ENCODE measurements at regions not wholly inside any gene's neighbourhood (a gene's known extent, or its start where the extent isn't known, plus 50 kb on each side); places are given as distances from the start of the nearest gene placed in this dataset.

DNA sequence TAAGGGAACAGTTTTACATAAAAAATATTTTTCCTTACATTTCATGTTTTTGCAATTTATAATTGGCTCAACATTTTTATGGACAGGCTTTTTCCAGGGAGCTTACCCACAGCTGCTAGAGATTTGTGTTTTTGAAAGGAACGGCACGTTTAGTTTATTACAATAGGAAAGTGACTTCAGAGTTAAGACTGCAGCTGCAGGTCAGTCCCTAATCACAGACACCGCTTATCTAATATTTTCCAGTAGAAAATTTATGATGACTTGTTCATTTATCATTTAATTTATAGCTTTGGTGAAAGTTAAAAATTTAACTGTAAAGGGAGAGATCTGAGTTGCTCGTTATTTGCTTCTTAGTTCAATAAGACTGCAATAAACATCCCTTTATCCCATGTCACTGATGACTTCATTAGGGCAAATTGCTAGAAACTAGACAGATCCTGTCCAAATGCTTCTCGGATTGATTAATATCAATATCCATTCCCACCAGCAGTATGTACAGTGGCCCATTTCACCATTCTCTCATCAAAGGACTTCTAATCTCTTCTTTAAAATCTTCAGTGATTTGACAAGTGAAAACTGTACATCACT is 97.0 kb upstream of the ODAD2 start:
- TF ChIP-seq TAF1 (IDR thresholded peaks at IDR 0.05; ENCODE audit: low read depth), result no peak
- no peak for TF ChIP-seq EZH2 (IDR thresholded peaks at IDR 0.05; ENCODE audit: borderline replicate concordance, insufficient read depth, low read length, poor library complexity, severe bottlenecking)
- TF ChIP-seq MXI1 (conservative IDR thresholded peaks at IDR 0.05; ENCODE audit: poor library complexity, severe bottlenecking), result no peak
- TF ChIP-seq, protein P1, sequence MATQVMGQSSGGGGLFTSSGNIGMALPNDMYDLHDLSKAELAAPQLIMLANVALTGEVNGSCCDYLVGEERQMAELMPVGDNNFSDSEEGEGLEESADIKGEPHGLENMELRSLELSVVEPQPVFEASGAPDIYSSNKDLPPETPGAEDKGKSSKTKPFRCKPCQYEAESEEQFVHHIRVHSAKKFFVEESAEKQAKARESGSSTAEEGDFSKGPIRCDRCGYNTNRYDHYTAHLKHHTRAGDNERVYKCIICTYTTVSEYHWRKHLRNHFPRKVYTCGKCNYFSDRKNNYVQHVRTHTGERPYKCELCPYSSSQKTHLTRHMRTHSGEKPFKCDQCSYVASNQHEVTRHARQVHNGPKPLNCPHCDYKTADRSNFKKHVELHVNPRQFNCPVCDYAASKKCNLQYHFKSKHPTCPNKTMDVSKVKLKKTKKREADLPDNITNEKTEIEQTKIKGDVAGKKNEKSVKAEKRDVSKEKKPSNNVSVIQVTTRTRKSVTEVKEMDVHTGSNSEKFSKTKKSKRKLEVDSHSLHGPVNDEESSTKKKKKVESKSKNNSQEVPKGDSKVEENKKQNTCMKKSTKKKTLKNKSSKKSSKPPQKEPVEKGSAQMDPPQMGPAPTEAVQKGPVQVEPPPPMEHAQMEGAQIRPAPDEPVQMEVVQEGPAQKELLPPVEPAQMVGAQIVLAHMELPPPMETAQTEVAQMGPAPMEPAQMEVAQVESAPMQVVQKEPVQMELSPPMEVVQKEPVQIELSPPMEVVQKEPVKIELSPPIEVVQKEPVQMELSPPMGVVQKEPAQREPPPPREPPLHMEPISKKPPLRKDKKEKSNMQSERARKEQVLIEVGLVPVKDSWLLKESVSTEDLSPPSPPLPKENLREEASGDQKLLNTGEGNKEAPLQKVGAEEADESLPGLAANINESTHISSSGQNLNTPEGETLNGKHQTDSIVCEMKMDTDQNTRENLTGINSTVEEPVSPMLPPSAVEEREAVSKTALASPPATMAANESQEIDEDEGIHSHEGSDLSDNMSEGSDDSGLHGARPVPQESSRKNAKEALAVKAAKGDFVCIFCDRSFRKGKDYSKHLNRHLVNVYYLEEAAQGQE (IDR thresholded peaks at IDR 0.05; ENCODE audit: borderline replicate concordance), result no peak
- Histone ChIP-seq H3K4me3 (ENCODE audit: low read length) (no peak overlapping the region), H3K27ac (ENCODE audit: low read length) (no peak overlapping the region), H3F3A (ENCODE audit: insufficient read depth, low read length, poor library complexity, severe bottlenecking) (no peaks in the 10 kb centered on the region), H3K4me2 (ENCODE audit: low read length) (no peak overlapping the region), H3K9me3 (ENCODE audit: low read length) (no peaks in the 10 kb centered on the region), H3K9ac (ENCODE audit: low read length) (no peak overlapping the region), H2AFZ (ENCODE audit: low read depth, low read length) (no peak overlapping the region), H3K79me2 (replicated peaks; ENCODE audit: insufficient read depth, low read length) (no peaks in the 10 kb centered on the region), H3K27me3 (ENCODE audit: insufficient read depth, low read depth, low read length) (no peaks in the 10 kb centered on the region), H3K9me2 (ENCODE audit: insufficient read depth, low read length) (no peaks in the 10 kb centered on the region), H4K20me1 (ENCODE audit: insufficient read depth) (no peaks in the 10 kb centered on the region), H3K36me3 (ENCODE audit: insufficient read depth, low read length) (no peaks in the 10 kb centered on the region)

DNA sequence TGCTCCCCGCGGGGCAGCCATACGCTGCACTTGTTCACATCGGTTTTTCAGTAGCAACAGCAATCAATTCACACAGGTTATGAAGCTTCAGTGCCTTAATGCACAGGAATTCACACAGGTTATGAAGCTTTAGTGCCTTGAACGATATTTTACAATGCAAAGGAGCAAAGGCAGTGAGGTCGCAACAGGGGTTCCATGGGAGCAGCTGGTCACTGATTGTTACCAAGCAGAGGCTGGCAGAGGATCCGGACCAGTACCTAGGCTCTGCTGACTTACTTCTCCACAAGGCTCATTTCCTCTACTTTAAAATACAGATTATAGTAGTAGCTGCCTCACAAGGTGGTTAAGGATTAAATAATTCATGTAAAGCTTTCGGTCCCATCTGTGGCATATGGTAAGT is 95.2 kb upstream of the ODAD2 start:
- TF ChIP-seq, protein P1 (IDR thresholded peaks at IDR 0.05; ENCODE audit: borderline replicate concordance), result no peak
- TF ChIP-seq SMC3 (conservative IDR thresholded peaks at IDR 0.05; ENCODE audit: poor library complexity) (no peak), EP300 (conservative IDR thresholded peaks at IDR 0.05; ENCODE audit: poor library complexity, severe bottlenecking) (no peak), MXI1 (conservative IDR thresholded peaks at IDR 0.05; ENCODE audit: poor library complexity, severe bottlenecking) (no peak), EZH2 (IDR thresholded peaks at IDR 0.05; ENCODE audit: borderline replicate concordance, insufficient read depth, low read length, poor library complexity, severe bottlenecking) (no peak), POLR2AphosphoS5 (IDR thresholded peaks at IDR 0.05) (no peak), RAD21 (conservative IDR thresholded peaks at IDR 0.05) (no peak), TAF1 (IDR thresholded peaks at IDR 0.05; ENCODE audit: low read depth) (no peak)
- TF ChIP-seq, protein P2, sequence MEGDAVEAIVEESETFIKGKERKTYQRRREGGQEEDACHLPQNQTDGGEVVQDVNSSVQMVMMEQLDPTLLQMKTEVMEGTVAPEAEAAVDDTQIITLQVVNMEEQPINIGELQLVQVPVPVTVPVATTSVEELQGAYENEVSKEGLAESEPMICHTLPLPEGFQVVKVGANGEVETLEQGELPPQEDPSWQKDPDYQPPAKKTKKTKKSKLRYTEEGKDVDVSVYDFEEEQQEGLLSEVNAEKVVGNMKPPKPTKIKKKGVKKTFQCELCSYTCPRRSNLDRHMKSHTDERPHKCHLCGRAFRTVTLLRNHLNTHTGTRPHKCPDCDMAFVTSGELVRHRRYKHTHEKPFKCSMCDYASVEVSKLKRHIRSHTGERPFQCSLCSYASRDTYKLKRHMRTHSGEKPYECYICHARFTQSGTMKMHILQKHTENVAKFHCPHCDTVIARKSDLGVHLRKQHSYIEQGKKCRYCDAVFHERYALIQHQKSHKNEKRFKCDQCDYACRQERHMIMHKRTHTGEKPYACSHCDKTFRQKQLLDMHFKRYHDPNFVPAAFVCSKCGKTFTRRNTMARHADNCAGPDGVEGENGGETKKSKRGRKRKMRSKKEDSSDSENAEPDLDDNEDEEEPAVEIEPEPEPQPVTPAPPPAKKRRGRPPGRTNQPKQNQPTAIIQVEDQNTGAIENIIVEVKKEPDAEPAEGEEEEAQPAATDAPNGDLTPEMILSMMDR (IDR thresholded peaks at IDR 0.05; ENCODE audit: poor library complexity, severe bottlenecking), result no peak
- H3K9me3 ChIP-seq (ENCODE audit: low read length), result no peaks in the 10 kb centered on the region
- H2AFZ ChIP-seq (ENCODE audit: low read depth, low read length), result no peak overlapping the region
- no peaks in the 10 kb centered on the region for H3K9me2 ChIP-seq (ENCODE audit: insufficient read depth, low read length)
- H3K79me2 ChIP-seq (replicated peaks; ENCODE audit: insufficient read depth, low read length), result no peaks in the 10 kb centered on the region
- H3K27ac ChIP-seq (ENCODE audit: low read length), result no peak overlapping the region
- H3K27me3 ChIP-seq (ENCODE audit: insufficient read depth, low read depth, low read length), result no peaks in the 10 kb centered on the region
- H3K4me3 ChIP-seq (ENCODE audit: low read length), result no peak overlapping the region
- no peaks in the 10 kb centered on the region for H3F3A ChIP-seq (ENCODE audit: insufficient read depth, low read length, poor library complexity, severe bottlenecking)
- H3K9ac ChIP-seq (ENCODE audit: low read length), result no peak overlapping the region
- no peaks in the 10 kb centered on the region for H4K20me1 ChIP-seq (ENCODE audit: insufficient read depth)
- H3K36me3 ChIP-seq (ENCODE audit: insufficient read depth, low read length), result no peaks in the 10 kb centered on the region
- H3K4me2 ChIP-seq (ENCODE audit: low read length), result no peak overlapping the region

All from neural cell (in vitro differentiated cells).